ENCODE measurements at regions not wholly inside any gene's neighbourhood (a gene's known extent, or its start where the extent isn't known, plus 50 kb on each side); places are given as distances from the start of the nearest gene placed in this dataset.

- TF ChIP-seq SIN3A (IDR thresholded peaks at IDR 0.05; ENCODE audit: borderline replicate concordance in 2 of 2, control insufficient read depth in 1 of 2, low read depth in 2 of 2, low read length in 2 of 2) (no peak), TAF1 (IDR thresholded peaks at IDR 0.05; ENCODE audit: control insufficient read depth, extremely low read depth, insufficient read depth, low read length, severe bottlenecking) (no peak), L3MBTL2 (IDR thresholded peaks at IDR 0.05) (no peak), CTCF (IDR thresholded peaks at IDR 0.05 in 2 of 3, conservative IDR thresholded peaks at IDR 0.05 in 1 of 3; ENCODE audit: insufficient read depth in 2 of 3, low read depth in 1 of 3, low read length in 3 of 3) (no peak), SMC3 (conservative IDR thresholded peaks at IDR 0.05; ENCODE audit: insufficient read depth, low read depth, low read length) (no peak), ZHX1 (conservative IDR thresholded peaks at IDR 0.05; ENCODE audit: low read length) (no peak), ZNF407 (IDR thresholded peaks at IDR 0.05; ENCODE audit: low read depth) (no peak), ZNF212 (CRISPR knock-in tag; IDR thresholded peaks at IDR 0.05) (no peak)
These were observed 68.2 kb upstream of the KHDRBS2 start for GRCh38 chr6:62354261-62354660.

Data from K562 (cell line).